ENCODE measurements at regions not wholly inside any gene's neighbourhood (a gene's known extent, or its start where the extent isn't known, plus 50 kb on each side); places are given as distances from the start of the nearest gene placed in this dataset.

DNA sequence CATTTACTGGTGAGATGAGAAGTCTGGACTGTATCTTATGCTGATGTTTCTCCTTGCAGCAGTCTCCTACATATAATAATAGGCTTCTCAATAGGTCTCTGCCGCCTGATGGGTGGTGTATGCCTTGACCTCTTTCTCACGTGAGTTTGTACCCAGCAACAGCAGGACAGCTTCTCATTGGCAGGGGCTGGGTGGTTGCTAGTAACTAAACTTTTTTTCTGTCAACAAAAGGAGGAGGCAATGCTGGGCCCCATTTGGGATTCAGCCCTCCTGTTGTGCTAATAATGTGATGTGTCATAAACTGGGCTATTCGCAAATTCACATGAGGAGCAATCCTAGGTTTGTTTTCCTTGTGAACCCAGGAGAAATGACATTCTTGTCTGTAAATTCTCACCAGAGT is 533.6 kb downstream of the GATA3 start:
- no peak for TF ChIP-seq POLR2A (IDR thresholded peaks at IDR 0.05)
- TF ChIP-seq, protein P1, sequence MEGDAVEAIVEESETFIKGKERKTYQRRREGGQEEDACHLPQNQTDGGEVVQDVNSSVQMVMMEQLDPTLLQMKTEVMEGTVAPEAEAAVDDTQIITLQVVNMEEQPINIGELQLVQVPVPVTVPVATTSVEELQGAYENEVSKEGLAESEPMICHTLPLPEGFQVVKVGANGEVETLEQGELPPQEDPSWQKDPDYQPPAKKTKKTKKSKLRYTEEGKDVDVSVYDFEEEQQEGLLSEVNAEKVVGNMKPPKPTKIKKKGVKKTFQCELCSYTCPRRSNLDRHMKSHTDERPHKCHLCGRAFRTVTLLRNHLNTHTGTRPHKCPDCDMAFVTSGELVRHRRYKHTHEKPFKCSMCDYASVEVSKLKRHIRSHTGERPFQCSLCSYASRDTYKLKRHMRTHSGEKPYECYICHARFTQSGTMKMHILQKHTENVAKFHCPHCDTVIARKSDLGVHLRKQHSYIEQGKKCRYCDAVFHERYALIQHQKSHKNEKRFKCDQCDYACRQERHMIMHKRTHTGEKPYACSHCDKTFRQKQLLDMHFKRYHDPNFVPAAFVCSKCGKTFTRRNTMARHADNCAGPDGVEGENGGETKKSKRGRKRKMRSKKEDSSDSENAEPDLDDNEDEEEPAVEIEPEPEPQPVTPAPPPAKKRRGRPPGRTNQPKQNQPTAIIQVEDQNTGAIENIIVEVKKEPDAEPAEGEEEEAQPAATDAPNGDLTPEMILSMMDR (IDR thresholded peaks at IDR 0.05) = no peak
